WTC11 (cell line): ENCODE measurements at regions not wholly inside any gene's neighbourhood (a gene's known extent, or its start where the extent isn't known, plus 50 kb on each side); places are given as distances from the start of the nearest gene placed in this dataset.

ENCODE experiments used
- ATAC-seq: fragments of 200-7000 bp; cut with Tn5 transposase; 2 replicates; pipeline ENCODE4 v1.10.0; 2021; ENCODE audit warnings: mild to moderate bottlenecking, moderate library complexity
- CTCF ChIA-PET: fragments of 300-600 bp; sonication (Branson Sonifier 250); formaldehyde crosslinking; loops from one replicate; lab custom pipeline; 2021; ENCODE audit warnings: antibody characterized with exemption; lab: Charles Lee
- POLR2A ChIA-PET: fragments of 350-600 bp; sonication (Branson Sonifier 250); formaldehyde crosslinking; loops from one replicate; lab custom pipeline; 2021; ENCODE audit warnings: antibody characterized with exemption; lab: Charles Lee
- DNase-seq: peaks from one replicate; pipeline ENCODE4 v3.0.0; 2021; ENCODE audit warnings: low spot score
- H3K27ac Mint-ChIP-seq: 2 replicates; pipeline ENCODE4 v1.8.0; 2021; ENCODE audit warnings: mixed read lengths
- H3K27me3 Mint-ChIP-seq: 2 replicates; pipeline ENCODE4 v1.8.0; 2021; ENCODE audit warnings: low read depth, mild to moderate bottlenecking, moderate library complexity, mixed read lengths
- H3K36me3 Mint-ChIP-seq: 2 replicates; pipeline ENCODE4 v1.8.0; 2021; ENCODE audit warnings: mixed read lengths
- H3K4me1 Mint-ChIP-seq: 2 replicates; pipeline ENCODE4 v1.8.0; 2022; ENCODE audit warnings: mixed read lengths
- H3K4me3 Mint-ChIP-seq: 2 replicates; pipeline ENCODE4 v1.8.0; 2021; ENCODE audit warnings: mild to moderate bottlenecking, moderate library complexity, mixed read lengths
- H3K9me3 Mint-ChIP-seq: 2 replicates; pipeline ENCODE4 v1.8.0; 2021; ENCODE audit warnings: mixed read lengths
- ARID4B ChIP-seq: sonication (generic); formaldehyde crosslinking; IDR thresholded peaks from 2 replicates; pipeline ENCODE4 v1.8.0; 2023; ENCODE audit warnings: missing genetic modification reagents, mild to moderate bottlenecking, borderline replicate concordance
- ATF6 ChIP-seq: sonication (generic); formaldehyde crosslinking; IDR thresholded peaks from 2 replicates; pipeline ENCODE4 v1.8.1; 2023; ENCODE audit warnings: mild to moderate bottlenecking, missing genetic modification reagents
- CREB1 ChIP-seq: sonication (generic); formaldehyde crosslinking; IDR thresholded peaks from 2 replicates; pipeline ENCODE4 v1.8.0; 2023; ENCODE audit warnings: mild to moderate bottlenecking, missing genetic modification reagents
- ETV6 ChIP-seq: sonication (generic); formaldehyde crosslinking; IDR thresholded peaks from 2 replicates; pipeline ENCODE4 v1.8.1; 2022; ENCODE audit warnings: mild to moderate bottlenecking, missing genetic modification reagents
- FOXP1 ChIP-seq: sonication (generic); formaldehyde crosslinking; IDR thresholded peaks from 2 replicates; pipeline ENCODE4 v1.8.0; 2022; ENCODE audit warnings: missing genetic modification reagents, mild to moderate bottlenecking, moderate library complexity, borderline replicate concordance
- GTF2I ChIP-seq: fragments of 250-450 bp; sonication (Bioruptor Pico); conservative IDR thresholded peaks from 2 replicates; pipeline ENCODE4 v1.4.0; 2021; ENCODE audit warnings: mild to moderate bottlenecking
- MXD4 ChIP-seq: fragments of 250-450 bp; sonication (Bioruptor Pico); IDR thresholded peaks from 2 replicates; pipeline ENCODE4 v1.8.0; 2021; ENCODE audit warnings: mild to moderate bottlenecking, moderate library complexity, borderline replicate concordance
- NR1H2 ChIP-seq: sonication (generic); formaldehyde crosslinking; IDR thresholded peaks from 2 replicates; pipeline ENCODE4 v1.9.0; 2021; ENCODE audit warnings: mild to moderate bottlenecking, moderate library complexity, missing genetic modification reagents
- NR3C1 ChIP-seq: sonication (generic); formaldehyde crosslinking; conservative IDR thresholded peaks from 2 replicates; pipeline ENCODE4 v1.8.1; 2023; ENCODE audit warnings: low read depth, mild to moderate bottlenecking, missing genetic modification reagents
- OVOL2 ChIP-seq: fragments of 250-450 bp; sonication (Bioruptor Pico); IDR thresholded peaks from 2 replicates; pipeline ENCODE4 v1.9.0; 2021; ENCODE audit warnings: mild to moderate bottlenecking, borderline replicate concordance
- SP1 ChIP-seq: sonication (generic); formaldehyde crosslinking; conservative IDR thresholded peaks from 2 replicates; pipeline ENCODE4 v1.8.1; 2022; ENCODE audit warnings: missing genetic modification reagents
- TCF7 ChIP-seq: sonication (generic); formaldehyde crosslinking; IDR thresholded peaks from 2 replicates; pipeline ENCODE4 v1.8.0; 2022; ENCODE audit warnings: mild to moderate bottlenecking, low read depth, missing genetic modification reagents, moderate library complexity
- TEAD1 ChIP-seq: sonication (generic); formaldehyde crosslinking; IDR thresholded peaks from 2 replicates; pipeline ENCODE4 v1.8.0; 2022; ENCODE audit warnings: mild to moderate bottlenecking, missing genetic modification reagents
- TEAD4 ChIP-seq: sonication (generic); formaldehyde crosslinking; IDR thresholded peaks from 2 replicates; pipeline ENCODE4 v1.8.0; 2022; ENCODE audit warnings: mild to moderate bottlenecking, missing genetic modification reagents
- USF1 ChIP-seq: sonication (generic); formaldehyde crosslinking; IDR thresholded peaks from 2 replicates; pipeline ENCODE4 v1.8.0; 2022; ENCODE audit warnings: mild to moderate bottlenecking, missing genetic modification reagents
- ZNF416 ChIP-seq: fragments of 250-450 bp; sonication (Bioruptor Pico); IDR thresholded peaks from 2 replicates; pipeline ENCODE4 v1.9.0; 2021; ENCODE audit warnings: mild to moderate bottlenecking, inconsistent platforms
- ZNF423 ChIP-seq: fragments of 250-450 bp; sonication (Bioruptor Pico); IDR thresholded peaks from 2 replicates; pipeline ENCODE4 v2.1.2; 2022; ENCODE audit warnings: mild to moderate bottlenecking, moderate library complexity
- TF ChIP-seq, protein P1 (sequence below): fragments of 200-600 bp; IDR thresholded peaks from 2 replicates; pipeline ENCODE4 v1.8.0; 2022; ENCODE audit warnings: antibody characterized with exemption
- TF ChIP-seq, protein P2 (sequence below): fragments of 250-450 bp; sonication (Bioruptor Pico); IDR thresholded peaks from 2 replicates; pipeline ENCODE4 v1.9.0; 2021; ENCODE audit warnings: mild to moderate bottlenecking
- TF ChIP-seq, protein P3 (sequence below): sonication (generic); formaldehyde crosslinking; IDR thresholded peaks from 2 replicates; pipeline ENCODE4 v1.8.1; 2023; ENCODE audit warnings: mild to moderate bottlenecking, missing genetic modification reagents, moderate library complexity

GRCh38 chr4:3637326-3638016, 105.2 kb upstream of the LRPAP1 start:
- H3K4me1 Mint-ChIP-seq: no peaks in the 10 kb centered on the region
- peaks cover 8% of the 10 kb centered on the region for H3K27me3 Mint-ChIP-seq
- no peak overlapping the region for H3K27ac Mint-ChIP-seq
- POLR2A ChIA-PET: no interaction called here
- no peak for DNase-seq
- H3K4me3 Mint-ChIP-seq: no peak overlapping the region
- CTCF ChIA-PET: no interaction called here
- TF ChIP-seq ETV6 (CRISPR knock-in tag) (no peak), USF1 (CRISPR knock-in tag) (no peak), TEAD1 (CRISPR knock-in tag) (no peak), GTF2I (no peak), FOXP1 (CRISPR knock-in tag) (no peak), ZNF423 (CRISPR knock-in tag) (no peak), MXD4 (no peak), SP1 (CRISPR knock-in tag) (no peak), TCF7 (CRISPR knock-in tag) (no peak), ZNF416 (CRISPR knock-in tag) (no peak), TEAD4 (no peak)
- TF ChIP-seq, protein P1, sequence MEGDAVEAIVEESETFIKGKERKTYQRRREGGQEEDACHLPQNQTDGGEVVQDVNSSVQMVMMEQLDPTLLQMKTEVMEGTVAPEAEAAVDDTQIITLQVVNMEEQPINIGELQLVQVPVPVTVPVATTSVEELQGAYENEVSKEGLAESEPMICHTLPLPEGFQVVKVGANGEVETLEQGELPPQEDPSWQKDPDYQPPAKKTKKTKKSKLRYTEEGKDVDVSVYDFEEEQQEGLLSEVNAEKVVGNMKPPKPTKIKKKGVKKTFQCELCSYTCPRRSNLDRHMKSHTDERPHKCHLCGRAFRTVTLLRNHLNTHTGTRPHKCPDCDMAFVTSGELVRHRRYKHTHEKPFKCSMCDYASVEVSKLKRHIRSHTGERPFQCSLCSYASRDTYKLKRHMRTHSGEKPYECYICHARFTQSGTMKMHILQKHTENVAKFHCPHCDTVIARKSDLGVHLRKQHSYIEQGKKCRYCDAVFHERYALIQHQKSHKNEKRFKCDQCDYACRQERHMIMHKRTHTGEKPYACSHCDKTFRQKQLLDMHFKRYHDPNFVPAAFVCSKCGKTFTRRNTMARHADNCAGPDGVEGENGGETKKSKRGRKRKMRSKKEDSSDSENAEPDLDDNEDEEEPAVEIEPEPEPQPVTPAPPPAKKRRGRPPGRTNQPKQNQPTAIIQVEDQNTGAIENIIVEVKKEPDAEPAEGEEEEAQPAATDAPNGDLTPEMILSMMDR: no peak
- TF ChIP-seq, protein P2, sequence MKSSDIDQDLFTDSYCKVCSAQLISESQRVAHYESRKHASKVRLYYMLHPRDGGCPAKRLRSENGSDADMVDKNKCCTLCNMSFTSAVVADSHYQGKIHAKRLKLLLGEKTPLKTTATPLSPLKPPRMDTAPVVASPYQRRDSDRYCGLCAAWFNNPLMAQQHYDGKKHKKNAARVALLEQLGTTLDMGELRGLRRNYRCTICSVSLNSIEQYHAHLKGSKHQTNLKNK: no peak
- TF ChIP-seq, protein P3, sequence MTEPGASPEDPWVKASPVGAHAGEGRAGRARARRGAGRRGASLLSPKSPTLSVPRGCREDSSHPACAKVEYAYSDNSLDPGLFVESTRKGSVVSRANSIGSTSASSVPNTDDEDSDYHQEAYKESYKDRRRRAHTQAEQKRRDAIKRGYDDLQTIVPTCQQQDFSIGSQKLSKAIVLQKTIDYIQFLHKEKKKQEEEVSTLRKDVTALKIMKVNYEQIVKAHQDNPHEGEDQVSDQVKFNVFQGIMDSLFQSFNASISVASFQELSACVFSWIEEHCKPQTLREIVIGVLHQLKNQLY (CRISPR knock-in tag): no peak
- TF ChIP-seq, all 79 proteins: peak for 0
- ATAC-seq: no peak
- Mint-ChIP-seq H3K36me3 (no peaks in the 10 kb centered on the region), H3K9me3 (peaks cover 11% of the 10 kb centered on the region)

DNA sequence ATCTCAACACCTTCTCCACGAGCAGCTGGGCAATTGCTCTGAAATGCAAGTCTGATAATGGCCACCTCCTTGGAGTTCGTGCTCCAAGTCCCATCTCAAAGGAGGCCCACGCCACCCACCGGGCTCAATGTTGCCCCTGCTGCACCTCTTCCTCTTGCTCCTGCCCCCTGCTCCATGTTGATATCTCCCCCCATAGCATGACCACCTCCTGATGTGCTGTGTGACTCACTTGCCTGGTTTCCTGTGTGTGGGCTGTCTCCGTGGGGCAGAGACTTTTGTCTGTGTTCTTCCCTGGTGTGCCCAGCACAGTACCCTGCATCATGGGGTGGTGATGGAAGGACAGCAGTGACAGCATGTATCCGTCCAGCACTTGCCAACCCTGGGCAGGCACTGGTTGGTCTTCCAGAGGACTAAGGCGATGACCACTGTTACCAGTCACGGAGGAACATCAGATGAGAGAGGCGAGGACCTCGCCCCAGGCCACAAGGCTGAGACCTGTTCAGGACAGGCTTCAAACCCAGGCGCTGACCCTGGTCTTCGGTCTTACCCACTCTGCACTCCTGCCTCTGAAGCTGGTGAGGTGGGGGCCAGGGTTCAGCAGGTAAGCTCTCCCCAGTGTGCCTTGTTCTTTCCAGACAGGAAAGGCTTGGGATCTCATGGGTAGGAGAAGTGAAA, 104.6 kb upstream of the LRPAP1 start:
- POLR2A ChIA-PET: no interaction called here
- CTCF ChIA-PET: no interaction called here
- Mint-ChIP-seq H3K36me3 (no peaks in the 10 kb centered on the region), H3K9me3 (peaks cover 13% of the 10 kb centered on the region), H3K4me1 (no peaks in the 10 kb centered on the region), H3K4me3 (no peak overlapping the region), H3K27me3 (peaks cover 5% of the 10 kb centered on the region), H3K27ac (no peak overlapping the region)
- ATAC-seq: no peak
- DNase-seq: no peak
- TF ChIP-seq ATF6 (CRISPR knock-in tag): no peak
- TF ChIP-seq CREB1 (CRISPR knock-in tag): no peak
- TF ChIP-seq GTF2I: no peak
- no peak for TF ChIP-seq ETV6 (CRISPR knock-in tag)
- TF ChIP-seq OVOL2 (CRISPR knock-in tag): no peak
- no peak for TF ChIP-seq NR3C1 (CRISPR knock-in tag)
- TF ChIP-seq ARID4B (CRISPR knock-in tag): no peak
- TF ChIP-seq NR1H2 (CRISPR knock-in tag): no peak
- TF ChIP-seq USF1 (CRISPR knock-in tag): no peak
